EH (cell line): ENCODE measurements at regions not wholly inside any gene's neighbourhood (a gene's known extent, or its start where the extent isn't known, plus 50 kb on each side); places are given as distances from the start of the nearest gene placed in this dataset.
"Not testable (repeated sequence)": the region's sequence is repeated elsewhere in the genome, so short reads cannot be mapped to it uniquely, and the experiment has no call there.

ENCODE experiments used
- DNase-seq: peaks from one replicate; pipeline ENCODE4 v3.0.0-alpha.2; 2015; ENCODE audit warnings: low read depth

DNA sequence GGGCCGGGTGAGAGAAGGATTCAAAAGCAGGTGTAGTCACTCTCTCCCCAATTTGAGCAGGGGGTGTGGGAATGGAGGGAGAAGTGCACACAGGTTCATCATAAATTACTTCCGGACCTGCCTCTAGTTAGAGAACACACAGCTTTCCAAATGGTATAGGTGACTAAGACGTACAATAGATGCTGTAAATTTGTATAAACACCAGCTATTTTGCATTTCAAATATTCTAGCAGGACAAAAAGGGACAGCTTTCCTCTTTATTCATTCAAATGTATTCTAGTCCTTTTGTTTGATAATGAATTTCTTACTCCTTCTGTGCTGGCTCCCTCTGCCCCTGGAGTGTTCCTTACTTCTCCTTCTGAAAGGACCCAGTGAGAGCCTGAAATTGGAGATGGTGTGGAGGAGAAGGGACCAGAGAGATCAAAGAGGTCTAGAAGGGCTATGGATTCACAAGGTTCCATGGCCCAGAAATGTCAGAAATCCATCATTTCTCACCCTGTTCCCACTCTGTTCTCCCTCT, 53.2 kb upstream of the SH3BP4 start:
- DNase-seq, result no peak

- DNase-seq, result not testable (repeated sequence)
Measured at GRCh38 chr2:234888442-234888841, 63.4 kb upstream of the SH3BP4 start.

DNA sequence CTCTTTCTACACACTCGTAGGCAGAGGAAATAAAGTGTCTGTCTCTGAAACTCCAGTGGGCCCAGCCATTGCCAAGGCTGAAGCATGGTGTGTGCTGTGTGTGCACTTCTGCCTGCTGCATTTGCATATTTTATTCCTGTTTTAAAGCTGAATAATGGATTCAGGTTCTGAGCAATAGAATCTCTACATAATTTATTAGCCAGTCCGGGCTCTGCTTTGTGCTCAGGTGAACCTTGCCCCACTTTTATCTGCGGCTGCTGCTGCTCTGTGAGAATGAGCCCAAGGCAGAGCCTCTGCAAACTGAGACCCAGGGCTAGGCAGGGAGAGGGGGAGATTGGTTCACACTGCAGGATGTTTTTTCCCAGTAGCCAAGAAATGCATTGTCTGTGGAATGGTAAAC, 64.6 kb upstream of the SH3BP4 start:
- no peak for DNase-seq

- DNase-seq, result no peak
Measured at GRCh38 chr2:234885886-234886285, 65.9 kb upstream of the SH3BP4 start.

DNA sequence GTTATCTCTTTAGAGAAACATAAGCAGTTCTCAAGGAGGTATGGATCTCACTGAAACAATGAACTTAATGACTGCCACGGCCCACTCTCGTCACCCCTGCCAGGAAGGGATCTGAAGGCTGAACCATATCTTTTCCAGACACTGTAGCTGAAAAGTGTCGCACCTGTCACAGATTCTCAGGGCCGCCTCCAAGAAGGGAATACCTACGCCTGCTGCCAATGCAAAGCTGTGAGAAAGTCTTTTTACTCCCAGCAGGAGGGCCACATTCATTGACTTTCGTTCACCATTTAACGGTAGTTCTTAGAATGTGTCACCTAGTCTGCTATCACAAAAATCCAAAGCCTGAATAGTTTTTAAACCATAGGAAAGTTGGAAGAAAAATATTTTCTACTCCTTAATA, 66.7 kb upstream of the SH3BP4 start:
- no peak for DNase-seq

GRCh38 chr2:234884591-234884990, 67.2 kb upstream of the SH3BP4 start:
- no peak for DNase-seq

GRCh38 chr2:234881413-234882241, 70.2 kb upstream of the SH3BP4 start:
- DNase-seq, result peak; percentile 78

DNA sequence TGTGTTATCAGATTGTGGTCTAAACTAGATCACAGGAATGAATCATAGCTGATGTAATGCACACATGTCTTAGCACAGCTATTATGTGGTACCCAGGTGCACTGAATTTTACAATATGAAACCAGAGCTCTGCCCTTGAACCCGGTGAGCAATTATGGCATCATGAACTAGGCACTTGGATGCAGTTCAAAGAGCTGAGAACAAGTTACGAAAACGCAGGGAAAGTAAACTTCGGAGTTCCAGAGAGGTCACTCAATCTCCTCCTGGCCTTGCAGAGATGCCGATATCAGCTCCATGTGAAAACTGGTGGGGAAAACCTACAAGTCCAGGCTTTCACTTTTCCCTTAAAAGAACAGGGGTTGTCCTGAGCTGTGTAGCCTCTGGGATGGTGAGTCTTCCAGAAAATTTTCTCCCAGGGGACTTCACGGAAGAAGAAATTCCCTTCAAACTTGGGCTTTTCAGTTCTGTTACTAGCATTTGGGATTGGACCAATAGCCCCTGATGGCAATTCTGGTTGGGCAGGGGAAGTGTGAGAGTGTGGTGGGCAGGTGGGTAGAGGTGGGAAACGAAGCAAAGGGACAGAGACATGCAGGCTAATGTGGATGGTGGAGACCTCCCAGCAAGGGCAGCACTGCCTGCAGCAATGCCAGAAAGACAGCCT, 71.1 kb upstream of the SH3BP4 start:
- peak; percentile 67 for DNase-seq

DNA sequence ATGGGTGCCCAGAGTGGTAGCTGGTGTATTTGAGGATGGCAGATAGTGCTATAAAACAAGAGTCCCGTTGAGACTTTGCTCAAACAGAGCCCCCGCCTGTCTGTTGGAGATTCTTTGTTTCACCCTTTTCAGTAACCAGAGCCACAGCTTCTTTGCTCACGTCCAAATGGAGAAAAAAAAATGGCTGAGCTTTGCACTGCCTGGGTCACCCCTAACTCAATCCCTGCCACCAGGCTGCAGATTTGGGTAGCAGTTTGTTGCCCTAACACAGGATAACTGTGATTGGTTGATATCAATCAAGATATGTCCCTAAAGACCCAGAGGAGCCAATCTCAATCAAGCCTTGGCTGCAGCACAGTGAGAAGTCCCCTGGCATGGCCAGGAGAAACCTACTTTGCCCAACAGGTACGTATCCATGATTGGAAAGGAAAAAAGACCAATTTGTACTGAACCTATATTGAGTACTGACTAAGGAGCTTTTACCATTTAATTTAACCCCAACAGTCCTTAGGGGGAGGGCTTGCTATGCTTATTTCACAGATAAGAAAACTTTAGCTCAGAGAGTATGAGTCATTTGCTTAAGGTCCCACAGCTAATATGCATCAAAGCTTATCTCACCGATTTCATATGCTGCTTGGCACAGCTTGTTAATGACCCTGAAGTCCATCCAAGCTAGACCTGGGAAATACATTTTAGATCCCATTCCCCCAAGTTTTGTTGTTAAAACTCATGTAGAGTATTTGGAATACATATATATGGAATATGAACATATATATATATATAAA, 72.0 kb upstream of the SH3BP4 start:
- peak; percentile 60 for DNase-seq

- DNase-seq, result not testable (repeated sequence)
Measured at GRCh38 chr2:234876621-234877020, 75.2 kb upstream of the SH3BP4 start.

GRCh38 chr2:234874347-234875046, 77.3 kb upstream of the SH3BP4 start:
- no peak for DNase-seq

- peak; percentile 67 for DNase-seq
Measured at GRCh38 chr2:234873828-234874173, 78.0 kb upstream of the SH3BP4 start.

DNA sequence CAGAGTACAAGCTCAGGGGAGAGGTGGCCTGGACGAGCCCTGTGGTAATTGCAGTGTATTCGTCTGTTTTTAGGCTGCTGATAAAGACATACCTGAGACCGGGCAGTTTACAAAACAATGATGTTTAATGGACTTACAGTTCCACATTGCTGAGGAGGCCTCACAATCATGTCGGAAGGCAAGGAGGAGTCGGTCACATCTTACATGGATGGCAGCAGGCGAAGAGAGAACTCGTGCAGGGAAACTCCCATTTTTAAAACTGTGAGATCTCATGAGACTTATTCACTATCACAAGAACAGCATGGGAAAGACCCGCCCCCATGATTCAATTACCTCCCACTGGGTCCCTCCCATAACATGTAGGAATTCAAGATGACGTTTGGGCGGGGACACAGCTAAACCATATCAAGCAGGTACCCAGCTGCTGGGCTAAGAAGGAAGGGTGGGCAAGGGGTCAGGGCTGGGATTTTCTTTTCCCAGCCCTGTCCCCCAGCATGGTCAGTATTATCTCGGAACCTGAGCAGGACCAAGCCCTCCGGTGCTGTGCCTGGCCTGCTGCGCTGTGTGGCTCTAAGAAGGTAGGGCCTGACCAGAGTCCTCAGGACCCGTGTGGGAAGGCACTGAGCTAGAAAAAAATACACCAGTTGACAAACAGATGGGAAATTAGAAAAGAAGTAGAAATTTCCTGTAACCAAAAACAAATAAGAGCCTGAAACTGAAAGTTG, 78.6 kb upstream of the SH3BP4 start:
- no peak for DNase-seq

DNA sequence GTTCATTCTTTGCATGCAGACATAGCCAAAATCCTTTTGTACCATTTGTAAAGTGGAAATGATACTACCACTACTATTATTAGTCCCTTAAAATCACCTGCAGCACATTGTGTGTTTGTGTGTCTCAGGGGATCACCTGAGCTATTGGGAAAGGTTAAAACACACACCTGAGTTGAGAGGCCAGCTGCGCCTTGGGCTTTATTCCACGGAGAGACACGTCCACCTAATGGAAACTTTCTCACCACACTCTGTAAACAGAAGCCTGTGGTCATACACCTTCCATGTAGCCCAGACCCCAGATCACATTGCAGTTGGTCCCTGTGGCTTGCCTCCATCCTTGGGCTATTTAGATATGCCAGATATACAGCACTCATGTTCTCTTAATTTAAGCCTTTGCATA, 81.8 kb upstream of the SH3BP4 start:
- DNase-seq, result no peak

DNA sequence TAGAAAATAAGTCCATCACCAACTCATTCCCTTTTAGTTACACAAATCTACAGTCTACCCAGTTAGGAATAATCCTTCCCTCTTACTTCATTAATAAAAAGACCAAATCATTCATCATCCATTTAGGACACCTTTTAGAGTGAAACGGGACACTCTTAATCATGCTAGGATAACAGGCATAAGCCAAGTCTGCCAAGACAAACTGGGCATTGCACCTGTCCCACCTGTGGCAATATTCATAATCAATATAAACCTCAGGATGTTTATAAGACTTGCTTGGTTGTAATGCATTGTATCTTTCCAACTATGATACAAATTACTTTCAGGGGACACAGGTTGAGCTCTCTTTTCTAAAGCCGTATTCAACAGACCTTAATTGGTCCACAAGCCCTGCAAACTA, 82.7 kb upstream of the SH3BP4 start:
- no peak for DNase-seq

GRCh38 chr2:234867882-234868285, 83.9 kb upstream of the SH3BP4 start:
- DNase-seq, result no peak

DNA sequence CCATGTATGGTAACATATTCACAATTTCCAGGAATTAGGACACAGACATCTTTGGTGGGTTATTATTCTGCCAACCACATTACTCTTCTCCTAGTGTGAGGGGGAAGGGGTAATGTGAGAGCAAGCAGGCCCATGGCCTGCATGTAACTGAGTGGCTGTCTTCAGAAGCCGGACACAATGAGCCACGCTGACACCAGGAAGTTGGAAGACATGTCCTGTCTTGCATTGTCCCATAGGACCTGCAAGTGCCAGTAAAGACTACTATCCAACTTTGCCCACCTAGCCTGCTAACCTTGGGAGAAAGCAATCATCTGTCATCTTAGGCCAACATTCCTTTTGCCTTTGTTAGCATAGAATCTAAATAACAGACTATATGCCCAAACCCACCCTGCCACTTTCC, 86.2 kb upstream of the SH3BP4 start:
- DNase-seq, result no peak

- DNase-seq, result no peak
Measured at GRCh38 chr2:234865040-234865439, 86.8 kb upstream of the SH3BP4 start.

GRCh38 chr2:234864506-234864905, 87.3 kb upstream of the SH3BP4 start:
- no peak for DNase-seq

DNA sequence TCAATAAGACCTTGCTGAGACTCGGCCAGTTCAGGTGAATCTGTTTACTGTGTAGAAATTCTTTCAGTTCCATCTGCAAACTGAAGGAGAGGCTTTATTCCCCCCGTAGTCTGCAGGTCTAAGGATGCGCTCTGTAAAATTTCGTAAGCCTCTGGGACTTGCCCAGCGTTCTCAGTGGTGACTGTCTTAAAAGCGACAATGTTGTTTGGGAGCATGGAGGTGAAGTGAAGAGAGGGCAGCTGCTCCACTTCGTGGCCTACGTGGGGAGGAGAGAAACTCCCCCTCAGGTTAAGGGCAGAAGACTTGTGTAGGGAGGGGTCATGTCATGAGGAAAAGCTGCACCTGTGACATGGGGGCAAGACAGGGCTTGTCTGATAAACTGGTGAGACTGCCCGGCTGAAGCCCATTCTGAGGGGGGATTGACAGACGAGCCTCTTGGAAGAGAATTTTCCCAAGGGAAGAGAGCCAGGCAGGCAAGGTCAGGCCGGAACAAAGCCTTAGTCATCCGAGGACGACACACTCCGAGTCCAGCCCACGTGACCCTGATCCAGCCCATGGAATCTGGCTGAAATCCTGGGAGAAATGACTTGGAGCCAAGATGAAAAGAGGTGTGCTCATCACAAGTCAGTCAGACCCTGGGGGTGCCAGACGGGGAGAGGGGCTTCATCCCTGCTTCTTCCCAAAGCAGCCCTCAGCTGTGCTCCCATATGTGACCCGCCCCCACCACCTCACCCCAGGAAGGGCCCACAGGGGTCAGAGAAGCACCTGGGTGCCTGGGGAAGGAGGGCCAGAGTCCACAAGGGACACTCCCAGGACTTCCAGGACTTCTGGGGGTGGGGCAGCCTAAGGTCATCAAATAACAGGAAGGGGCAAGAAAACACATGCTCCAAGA, 88.5 kb upstream of the SH3BP4 start:
- DNase-seq, result peak; percentile 83
